Kidney epithelial cell (primary cell): ENCODE measurements at regions not wholly inside any gene's neighbourhood (a gene's known extent, or its start where the extent isn't known, plus 50 kb on each side); places are given as distances from the start of the nearest gene placed in this dataset.

Experiments used
- DNase-seq: peaks from one replicate; pipeline ENCODE4 v3.0.0-alpha.2; 2010; ENCODE audit warnings: low read depth
- H3K27me3 ChIP-seq: 2 replicates; pipeline ENCODE4 v1.6.0; 2011; ENCODE audit warnings: low read length; ENCODE audit not compliant: control insufficient read depth, insufficient read depth
- H3K36me3 ChIP-seq: 2 replicates; pipeline ENCODE4 v1.5.1; 2011; ENCODE audit warnings: low read length; ENCODE audit not compliant: control insufficient read depth, insufficient read depth
- H3K4me3 ChIP-seq: 2 replicates; pipeline ENCODE4 v1.5.1; 2011; ENCODE audit warnings: low read depth, mild to moderate bottlenecking, control low read depth, low read length
- TF ChIP-seq, protein P1 (sequence below): IDR thresholded peaks from 2 replicates; pipeline ENCODE4 v1.5.1; 2011; ENCODE audit warnings: mild to moderate bottlenecking, moderate library complexity, low read length, control low read depth, inconsistent platforms; ENCODE audit not compliant: insufficient read depth, poor library complexity, severe bottlenecking

- Histone ChIP-seq H3K36me3 (no peaks in the 10 kb centered on the region), H3K4me3 (no peak overlapping the region), H3K27me3 (no peaks in the 10 kb centered on the region)
- DNase-seq, result no peak
- TF ChIP-seq, protein P1, sequence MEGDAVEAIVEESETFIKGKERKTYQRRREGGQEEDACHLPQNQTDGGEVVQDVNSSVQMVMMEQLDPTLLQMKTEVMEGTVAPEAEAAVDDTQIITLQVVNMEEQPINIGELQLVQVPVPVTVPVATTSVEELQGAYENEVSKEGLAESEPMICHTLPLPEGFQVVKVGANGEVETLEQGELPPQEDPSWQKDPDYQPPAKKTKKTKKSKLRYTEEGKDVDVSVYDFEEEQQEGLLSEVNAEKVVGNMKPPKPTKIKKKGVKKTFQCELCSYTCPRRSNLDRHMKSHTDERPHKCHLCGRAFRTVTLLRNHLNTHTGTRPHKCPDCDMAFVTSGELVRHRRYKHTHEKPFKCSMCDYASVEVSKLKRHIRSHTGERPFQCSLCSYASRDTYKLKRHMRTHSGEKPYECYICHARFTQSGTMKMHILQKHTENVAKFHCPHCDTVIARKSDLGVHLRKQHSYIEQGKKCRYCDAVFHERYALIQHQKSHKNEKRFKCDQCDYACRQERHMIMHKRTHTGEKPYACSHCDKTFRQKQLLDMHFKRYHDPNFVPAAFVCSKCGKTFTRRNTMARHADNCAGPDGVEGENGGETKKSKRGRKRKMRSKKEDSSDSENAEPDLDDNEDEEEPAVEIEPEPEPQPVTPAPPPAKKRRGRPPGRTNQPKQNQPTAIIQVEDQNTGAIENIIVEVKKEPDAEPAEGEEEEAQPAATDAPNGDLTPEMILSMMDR, result no peak
Observed at GRCh38 chr2:150939087-150939486, 322.6 kb downstream of the RBM43 start.

DNA sequence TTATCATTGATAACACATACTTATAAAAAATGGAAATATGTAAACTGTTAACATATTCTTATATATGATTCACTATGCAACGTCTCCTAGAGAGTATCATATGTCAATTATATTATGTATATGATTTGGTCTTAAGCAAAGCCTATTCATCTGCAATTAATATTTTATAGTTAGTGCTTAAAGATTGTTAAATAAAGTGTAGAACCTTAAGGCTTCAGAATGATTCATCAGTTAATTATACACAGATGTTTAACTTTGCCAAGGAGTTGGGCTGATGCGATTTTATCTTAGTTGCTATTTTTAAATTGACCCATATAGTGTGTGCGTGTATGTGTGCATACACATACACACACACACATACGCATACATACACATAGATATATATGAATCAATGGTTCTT lies 323.1 kb downstream of the RBM43 start:
- DNase-seq, result no peak
- Histone ChIP-seq H3K4me3 (no peak overlapping the region), H3K36me3 (no peaks in the 10 kb centered on the region), H3K27me3 (no peaks in the 10 kb centered on the region)
- TF ChIP-seq, protein P1, result no peak

- DNase-seq, result no peak
- TF ChIP-seq, protein P1, result no peak
- H3K4me3 ChIP-seq, result no peak overlapping the region
- H3K27me3 ChIP-seq, result no peaks in the 10 kb centered on the region
- no peaks in the 10 kb centered on the region for H3K36me3 ChIP-seq
Observed at GRCh38 chr2:150937030-150937429, 324.6 kb downstream of the RBM43 start.

DNA sequence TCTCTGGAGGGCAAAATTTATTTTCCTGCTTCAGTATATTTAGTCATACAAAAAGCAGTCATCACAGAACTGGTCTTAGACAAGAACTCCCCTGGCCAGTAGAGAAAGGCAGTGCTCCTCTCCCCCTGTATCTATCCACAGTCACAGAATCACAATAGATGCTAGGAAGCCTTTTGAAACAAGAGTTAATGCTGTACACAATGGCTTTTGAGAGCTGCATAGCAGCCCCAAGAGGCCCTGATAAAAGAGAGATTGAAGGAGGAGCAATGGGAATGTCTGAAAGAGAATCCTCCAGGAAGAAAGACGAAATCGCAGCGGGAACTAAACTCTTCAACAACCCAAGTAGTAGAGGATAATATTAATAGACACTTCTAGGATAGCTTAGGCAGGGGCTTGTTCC lies 330.2 kb downstream of the RBM43 start:
- TF ChIP-seq, protein P1, result no peak
- Histone ChIP-seq H3K27me3 (no peaks in the 10 kb centered on the region), H3K36me3 (no peaks in the 10 kb centered on the region), H3K4me3 (no peak overlapping the region)
- no peak for DNase-seq

GRCh38 chr2:150925611-150926010 lies 336.1 kb downstream of the RBM43 start:
- Histone ChIP-seq H3K4me3 (no peak overlapping the region), H3K27me3 (no peaks in the 10 kb centered on the region), H3K36me3 (no peaks in the 10 kb centered on the region)
- no peak for DNase-seq
- TF ChIP-seq, protein P1, result no peak

- H3K36me3 ChIP-seq, result no peaks in the 10 kb centered on the region
- no peak for DNase-seq
- H3K27me3 ChIP-seq, result no peaks in the 10 kb centered on the region
- TF ChIP-seq, protein P1, result no peak
- H3K4me3 ChIP-seq, result no peak overlapping the region
Observed at GRCh38 chr2:150924878-150925277, 336.8 kb downstream of the RBM43 start.
